ENCODE measurements at regions not wholly inside any gene's neighbourhood (a gene's known extent, or its start where the extent isn't known, plus 50 kb on each side); places are given as distances from the start of the nearest gene placed in this dataset.

DNA sequence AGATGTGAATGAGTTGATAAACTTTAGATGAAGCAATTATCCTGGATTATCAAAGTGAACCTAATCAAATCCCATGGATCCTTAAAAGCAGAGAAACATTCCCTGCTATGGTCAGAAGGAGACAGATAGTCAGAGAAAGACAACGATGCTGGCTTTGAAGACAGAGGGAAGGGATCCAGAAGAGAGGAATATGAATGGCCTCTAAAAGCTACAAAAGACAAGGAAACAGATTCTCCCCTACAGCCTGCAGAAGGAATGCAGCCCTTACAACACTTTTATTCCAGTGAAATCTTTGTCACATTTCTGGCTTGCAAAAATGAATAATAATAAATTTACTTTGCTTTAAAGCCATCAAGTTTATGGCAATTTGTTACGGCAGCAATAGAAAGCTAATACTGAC, 1164.2 kb downstream of the PCDH17 start:
- DNase-seq (ENCODE audit: low spot score) = no peak

DNA sequence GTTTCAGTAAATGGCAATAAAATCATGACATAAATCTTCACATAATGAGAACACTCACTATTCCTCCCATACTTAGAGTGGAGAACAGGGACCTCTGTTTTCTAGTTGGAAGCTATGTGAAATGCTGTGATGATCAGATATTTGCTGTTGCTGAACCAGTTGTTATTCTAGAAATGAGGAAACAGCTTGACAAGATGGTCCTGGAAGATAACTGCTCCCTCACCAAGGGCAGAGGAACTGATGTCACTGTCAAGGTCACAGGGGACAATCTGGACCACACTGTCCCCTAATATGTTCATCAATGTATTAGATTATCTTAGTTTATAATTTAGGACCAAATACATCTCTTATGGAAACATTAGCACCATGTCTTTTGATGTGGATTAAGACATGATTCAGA, 1173.3 kb downstream of the PCDH17 start:
- no peak for DNase-seq (ENCODE audit: low spot score)

DNA sequence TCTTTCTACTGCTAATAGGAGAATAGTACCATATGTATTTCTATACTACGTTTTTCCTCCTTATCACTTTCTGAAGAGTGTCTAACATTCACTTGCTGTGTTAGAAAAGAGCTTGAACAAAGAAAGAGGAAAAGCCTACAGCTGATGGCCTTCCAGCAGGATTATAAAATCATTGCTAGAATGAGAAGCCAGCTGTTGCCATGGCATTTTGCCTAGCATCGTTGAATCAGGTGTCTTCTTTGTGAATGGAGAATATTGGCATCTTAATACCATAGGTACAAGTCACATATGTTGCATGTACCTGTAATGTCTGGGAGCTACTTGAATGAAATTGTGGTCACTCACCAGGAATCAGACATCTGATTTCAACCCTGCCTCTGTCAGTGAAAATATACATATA, 1174.9 kb downstream of the PCDH17 start:
- no peak for DNase-seq (ENCODE audit: low spot score)

DNA sequence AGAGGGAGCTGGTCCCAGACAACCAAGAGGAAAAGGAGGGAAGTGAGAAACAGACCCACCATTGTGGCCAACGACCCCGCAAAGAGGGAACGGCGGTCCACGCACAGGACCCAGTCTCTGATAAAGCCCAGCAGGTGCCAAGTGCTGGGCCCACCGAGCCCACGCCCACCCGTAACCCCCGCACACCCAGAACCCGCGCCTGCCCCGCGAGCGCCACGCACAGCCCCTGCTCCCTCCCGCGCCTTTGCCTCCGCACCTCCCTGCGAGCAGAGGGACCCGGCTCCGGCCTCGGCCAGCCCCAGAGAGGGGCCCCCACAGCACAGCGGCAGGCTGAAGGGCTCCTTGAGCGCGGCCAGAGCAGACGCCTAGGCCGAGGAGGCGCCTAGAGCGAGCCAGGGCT, 1192.2 kb downstream of the PCDH17 start:
- DNase-seq (ENCODE audit: low spot score) = no peak

DNA sequence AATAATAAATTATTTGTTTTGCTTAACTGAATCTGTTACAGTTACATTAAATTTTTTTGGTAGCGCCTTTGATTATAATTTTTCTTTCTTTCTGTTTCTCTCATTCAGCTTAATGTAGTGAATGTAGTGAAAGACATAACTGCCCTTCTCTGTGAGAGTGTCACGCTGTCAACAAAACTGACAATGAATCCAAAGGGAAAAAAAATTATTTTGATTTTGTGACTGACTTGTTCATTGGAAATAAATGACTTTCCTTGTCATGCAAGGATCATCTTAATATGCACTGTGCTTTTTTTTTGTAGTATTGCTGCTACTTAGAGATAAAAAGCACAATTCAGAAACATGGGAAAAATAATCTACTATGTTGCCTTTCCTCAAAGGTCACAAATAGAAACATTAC, 1196.4 kb downstream of the PCDH17 start:
- DNase-seq (ENCODE audit: low spot score) = no peak

DNA sequence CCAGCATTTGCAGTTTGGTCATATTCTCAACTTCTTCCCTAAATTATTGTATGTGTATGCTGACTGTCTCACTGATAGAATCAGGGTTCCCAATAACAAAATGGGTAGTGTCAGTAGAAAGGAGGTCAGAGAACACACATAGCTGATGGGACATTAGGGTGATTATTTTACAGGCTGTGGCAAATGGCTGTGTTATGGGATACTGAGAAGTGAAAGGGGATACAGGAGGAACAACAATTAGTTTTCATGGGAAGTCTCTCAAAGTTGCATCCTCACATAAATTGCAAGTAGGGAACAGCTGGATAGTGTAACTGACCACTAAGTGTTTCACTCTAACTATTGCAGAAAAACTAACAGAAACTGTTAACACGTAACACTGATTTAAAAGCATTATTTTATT, 1199.3 kb downstream of the PCDH17 start:
- no peak for DNase-seq (ENCODE audit: low spot score)

DNA sequence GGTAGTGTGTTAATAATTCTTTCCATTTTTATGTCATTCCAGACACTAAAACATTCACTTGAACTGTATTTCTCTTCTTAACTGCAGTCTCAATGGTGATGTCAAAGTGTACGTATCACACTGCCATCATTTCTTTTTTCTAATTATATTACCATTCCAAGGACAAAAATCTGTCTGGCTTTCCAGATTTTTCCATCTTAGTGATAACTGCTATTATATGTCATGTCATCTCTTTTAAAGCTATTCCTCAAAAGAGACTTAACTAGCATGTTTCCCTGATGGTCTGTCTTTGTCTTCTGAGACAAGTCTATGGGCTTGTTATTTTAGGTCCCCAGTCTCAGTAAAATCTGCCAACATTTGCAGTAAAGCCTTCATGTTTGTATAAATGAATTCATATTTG, 1207.1 kb downstream of the PCDH17 start:
- no peak for DNase-seq (ENCODE audit: low spot score)

DNA sequence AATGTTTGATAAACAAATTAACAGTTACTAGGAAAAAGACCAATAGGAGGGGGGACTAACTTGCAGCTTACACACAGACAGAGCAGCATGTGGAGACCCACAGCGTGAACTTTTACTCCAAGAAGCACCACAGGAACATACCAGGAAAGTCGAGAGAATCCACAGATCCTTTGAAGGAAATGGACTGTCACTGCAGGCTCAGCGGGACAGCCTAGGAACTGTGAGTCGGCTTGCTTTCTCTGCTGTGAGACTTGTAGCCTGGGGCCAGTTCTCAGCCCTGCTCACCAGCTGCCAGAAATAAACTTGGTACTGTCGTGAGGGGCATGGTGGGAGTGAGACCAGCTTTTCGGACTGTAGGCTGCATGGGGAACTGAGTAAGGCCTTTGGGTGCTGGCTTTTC, 1211.5 kb downstream of the PCDH17 start:
- no peak for DNase-seq (ENCODE audit: low spot score)

DNA sequence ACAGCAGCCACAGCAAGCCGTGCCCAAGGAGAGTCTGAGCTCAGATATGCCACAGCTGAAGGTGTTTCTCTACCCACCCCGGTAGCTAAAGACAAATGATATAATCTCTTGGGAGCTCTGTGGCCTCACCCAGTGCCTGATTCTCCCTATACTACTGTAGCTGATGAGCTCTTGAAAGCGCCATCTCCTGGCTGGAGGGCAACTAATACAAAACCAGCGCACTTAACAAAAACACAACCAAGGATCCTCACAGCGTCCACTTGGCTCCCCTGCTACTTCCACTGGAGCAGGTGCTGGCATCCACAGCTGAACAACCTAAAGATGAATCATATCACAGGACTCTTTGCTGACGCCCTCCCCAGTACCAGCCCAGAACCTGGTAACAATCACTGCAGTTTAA, 1212.0 kb downstream of the PCDH17 start:
- DNase-seq (ENCODE audit: low spot score) = no peak

DNA sequence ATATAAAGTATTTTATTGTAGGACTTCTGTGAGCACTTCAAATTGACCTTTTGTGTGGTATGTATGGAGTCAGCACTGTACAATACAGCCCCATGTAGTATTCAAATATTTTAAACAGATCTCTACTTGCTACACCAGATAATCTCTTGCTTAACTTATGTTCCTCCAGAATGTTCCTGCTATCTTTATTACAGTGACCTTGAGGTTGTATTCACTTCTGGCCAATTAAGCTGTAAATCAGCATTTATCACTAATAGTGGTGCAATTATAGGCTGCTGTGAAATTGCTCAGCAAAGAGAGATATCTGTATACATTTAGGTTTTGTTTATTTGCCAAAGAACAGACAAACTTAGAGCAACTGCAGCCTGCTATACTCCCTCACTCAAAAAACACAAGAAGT, 1218.6 kb downstream of the PCDH17 start:
- DNase-seq (ENCODE audit: low spot score) = no peak

DNA sequence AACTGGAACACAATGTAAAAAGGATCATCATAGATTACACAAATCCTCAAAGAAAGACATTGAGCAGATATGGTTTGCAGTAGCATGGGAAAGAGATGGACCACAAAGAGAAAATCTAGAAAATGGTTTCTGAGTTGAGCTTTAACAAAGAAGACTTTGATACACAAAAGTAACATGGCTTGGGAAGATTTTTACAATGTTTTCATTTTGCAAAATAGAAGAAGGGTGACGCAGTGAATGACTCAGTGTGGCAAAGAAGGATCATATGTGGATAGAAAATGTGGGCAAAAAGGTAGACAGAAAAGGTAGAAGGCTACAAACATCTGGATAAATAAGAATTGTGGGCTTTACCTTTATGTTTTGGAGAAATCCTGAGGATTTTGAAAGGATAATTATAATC, 1220.5 kb downstream of the PCDH17 start:
- no peak for DNase-seq (ENCODE audit: low spot score)

DNA sequence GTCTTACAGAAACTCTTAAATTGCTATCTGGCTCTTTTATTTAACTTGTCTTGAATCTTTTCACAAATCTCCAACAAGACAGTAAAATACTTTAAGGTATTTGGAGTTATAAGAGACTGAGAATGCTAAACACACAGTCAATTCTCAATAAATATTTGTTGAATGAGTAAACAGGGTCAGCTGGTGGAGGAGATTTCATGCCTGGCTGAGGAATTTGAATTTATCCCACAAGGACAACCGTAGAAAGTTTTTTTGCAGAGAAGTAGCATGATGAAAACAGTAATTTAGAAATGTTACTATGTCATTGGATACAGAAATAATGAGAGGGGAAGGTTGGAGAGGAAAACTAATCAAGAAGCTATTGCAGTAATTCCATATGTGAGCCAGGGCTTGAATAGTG, 1223.7 kb downstream of the PCDH17 start:
- no peak for DNase-seq (ENCODE audit: low spot score)

DNA sequence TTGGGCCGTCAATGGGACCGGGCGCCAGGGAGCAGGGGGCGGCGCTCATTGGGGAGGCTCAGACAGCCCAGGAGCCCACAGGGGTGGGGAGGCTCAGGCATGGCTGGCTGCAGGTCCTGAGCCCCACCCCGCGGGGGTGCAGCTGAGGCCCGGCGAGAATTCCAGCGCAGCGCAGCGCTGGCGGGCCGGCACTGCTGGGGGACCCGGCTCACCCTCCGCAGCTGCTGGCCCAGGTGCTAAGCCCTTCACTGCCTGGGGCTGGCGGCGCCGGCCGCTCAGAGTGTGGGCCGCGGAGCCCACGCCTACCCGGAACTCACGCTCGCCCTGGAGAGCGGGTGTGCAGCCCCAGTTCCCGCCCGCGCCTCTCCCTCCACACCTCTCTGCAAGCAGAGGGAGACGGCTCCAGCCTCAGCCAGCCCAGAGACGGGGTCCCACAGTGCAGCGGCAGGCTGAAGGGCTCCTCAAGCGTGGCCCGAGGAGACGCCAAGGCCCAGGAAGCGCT, 1227.4 kb downstream of the PCDH17 start:
- no peak for DNase-seq (ENCODE audit: low spot score)

DNA sequence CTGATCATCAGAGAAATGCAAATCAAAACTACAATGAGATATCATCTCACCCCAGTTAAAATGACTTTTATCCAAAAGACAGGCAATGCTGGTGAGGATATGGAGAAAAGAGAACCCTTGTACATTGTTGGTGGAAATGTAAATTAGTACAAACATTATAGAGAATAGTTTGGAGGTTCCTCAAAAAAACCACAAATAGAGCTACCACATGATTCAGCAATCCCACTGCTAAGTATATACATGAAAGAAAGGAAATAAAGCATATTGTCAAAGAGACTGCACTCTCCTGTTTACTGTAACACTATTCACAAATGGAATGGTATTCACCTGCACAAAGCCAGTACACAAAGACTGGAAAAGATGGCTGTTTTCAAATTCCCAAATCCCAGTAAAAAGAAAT, 1233.7 kb downstream of the PCDH17 start:
- no peak for DNase-seq (ENCODE audit: low spot score)

DNA sequence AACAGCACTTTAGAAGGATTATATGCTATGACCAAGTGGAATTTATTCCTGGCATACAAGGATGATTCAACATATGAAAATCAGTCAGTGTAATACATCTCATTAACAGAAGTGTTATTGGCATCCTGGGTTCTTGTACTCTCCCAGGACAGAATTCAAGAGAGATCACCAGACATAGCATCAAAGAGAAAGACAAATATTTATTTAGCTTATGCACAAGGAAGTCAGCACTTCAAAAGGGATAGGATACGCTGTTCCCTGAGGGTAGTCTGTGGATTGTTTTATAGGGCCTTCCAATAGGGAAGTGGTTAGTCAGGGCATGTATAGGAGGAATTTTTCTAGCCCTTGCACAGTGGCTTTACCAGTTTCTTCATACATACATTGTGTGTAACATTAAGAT, 1238.0 kb downstream of the PCDH17 start:
- no peak for DNase-seq (ENCODE audit: low spot score)

DNA sequence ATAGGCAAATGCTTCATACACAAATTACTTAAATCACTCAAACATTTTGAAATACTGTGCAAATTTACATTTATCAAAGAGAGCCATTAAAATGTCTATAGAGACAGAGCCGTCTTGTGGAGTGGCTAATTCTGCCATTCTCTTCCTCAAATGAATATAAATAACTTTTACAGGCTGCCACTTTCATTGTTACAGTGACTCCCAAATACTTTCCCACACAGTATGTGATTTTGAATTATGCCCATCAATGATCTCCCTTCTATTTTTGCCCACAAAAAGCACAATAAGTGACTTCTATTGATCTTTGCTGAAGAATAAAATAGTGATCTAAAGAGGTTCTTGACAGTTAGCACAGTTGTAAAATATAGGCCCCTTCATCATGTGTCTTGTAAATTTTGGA, 1244.9 kb downstream of the PCDH17 start:
- no peak for DNase-seq (ENCODE audit: low spot score)

DNA sequence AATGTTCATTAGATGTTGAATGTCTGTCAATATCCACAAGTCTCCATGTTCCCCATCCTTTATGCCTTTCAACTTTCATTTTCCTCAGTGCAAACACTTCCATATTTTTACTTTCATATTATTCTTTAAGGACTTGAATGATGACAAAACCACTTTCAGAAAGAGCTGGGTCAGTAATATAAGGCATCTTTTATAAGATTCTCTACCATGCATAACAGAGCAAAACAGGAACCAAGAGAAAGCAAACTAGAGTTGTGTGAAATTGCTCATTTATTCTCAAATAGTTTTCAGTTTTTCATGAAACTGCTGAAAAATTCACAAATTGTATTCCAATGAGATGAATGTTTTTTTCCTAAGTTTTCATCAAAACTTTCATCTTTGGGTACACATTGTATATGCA, 1247.6 kb downstream of the PCDH17 start:
- no peak for DNase-seq (ENCODE audit: low spot score)

DNA sequence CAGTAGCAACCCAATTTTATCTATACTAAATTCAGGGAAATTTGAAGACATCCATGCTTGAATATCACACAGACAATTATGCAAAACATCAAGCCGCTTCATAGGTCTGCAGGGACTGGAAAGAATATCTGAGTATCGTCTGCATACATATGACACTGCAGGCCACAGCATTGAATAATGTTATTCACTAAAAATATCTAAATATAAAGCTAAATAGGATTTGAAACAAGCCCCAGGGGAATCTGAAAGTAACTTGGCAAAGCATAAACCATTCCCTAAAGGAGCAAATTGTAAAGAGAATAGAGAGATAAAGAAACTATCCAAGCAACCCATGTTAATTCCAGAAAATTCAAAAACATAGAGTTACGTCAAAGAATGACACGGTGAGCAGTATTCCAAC, 1251.0 kb downstream of the PCDH17 start:
- no peak for DNase-seq (ENCODE audit: low spot score)

DNA sequence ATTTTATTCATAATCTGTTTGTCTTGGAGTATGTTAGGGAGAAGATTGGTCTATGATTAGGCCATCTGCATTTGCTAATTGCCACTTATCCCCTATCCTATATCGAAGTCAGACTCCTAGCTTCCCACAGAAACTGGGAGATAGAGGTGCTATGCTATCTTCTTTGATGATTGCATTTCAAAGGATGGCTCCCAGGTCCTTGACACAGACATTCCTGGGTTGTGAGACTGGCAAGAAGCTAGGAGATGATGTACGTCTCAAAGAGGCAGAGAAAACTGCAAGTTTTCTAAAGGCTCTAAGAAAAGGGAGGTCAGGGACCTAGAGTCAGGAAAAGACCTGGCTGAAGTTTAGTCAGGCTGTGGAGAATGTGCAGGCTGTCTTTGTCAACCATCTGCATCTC, 1251.9 kb downstream of the PCDH17 start:
- no peak for DNase-seq (ENCODE audit: low spot score)

DNA sequence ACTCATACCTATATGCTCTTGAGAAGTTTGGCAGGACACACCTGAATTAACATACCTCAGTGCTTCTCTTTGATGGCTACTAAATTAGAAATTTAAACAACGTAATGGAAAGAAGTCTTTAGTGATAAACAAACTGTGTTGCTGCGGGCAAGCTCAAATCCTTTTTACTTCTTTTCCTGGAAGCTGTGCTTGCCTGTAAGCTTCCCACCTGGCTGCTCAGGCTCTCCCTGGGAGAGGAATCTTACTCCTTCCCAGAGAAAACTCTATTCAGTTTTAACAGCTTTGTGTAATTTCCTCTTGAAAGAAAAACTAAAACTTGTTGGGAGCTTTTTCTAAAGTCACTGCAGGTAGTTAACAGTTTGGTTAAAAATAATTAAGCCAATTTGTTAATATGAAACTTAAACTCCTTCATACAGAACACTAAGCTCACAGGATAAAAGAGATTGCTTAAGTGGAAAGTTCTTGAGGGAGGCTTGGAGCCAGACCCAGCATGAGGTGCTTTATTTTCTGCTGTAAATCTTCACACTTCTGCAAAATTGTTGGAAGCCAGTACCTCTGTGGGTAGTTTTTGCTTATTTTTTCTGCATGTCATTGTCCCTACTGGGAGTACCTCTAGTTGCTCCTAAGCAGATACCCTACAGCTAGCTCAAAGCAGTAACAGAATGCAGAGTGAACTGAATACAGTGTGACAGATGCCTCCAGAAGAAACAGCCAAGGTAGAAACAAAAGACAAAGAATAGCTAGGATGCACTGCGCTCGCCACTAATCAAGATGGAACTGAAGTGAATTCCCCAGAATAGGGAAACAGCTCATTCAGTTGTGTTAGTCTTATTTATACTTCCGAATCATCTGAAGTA, 1253.0 kb downstream of the PCDH17 start:
- no peak for DNase-seq (ENCODE audit: low spot score)

DNA sequence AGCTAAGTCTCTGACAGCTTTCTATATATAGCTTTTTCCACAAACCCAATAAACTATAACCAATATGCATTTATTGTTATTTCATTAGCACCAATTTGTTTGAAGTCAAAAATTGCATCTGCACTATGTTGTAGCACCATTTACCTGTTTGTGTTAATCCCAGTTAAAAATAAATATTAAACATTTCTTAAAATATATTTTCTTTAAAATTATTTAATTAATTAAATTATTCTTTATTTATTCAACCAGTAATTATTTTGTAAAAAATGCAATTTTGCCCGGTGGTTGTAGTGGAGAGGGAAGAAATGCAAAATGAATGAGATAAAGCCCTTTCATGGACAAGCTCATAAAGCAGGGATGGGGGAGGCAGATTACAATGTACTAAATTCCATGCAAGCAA, 1257.9 kb downstream of the PCDH17 start:
- DNase-seq (ENCODE audit: low spot score) = no peak

DNA sequence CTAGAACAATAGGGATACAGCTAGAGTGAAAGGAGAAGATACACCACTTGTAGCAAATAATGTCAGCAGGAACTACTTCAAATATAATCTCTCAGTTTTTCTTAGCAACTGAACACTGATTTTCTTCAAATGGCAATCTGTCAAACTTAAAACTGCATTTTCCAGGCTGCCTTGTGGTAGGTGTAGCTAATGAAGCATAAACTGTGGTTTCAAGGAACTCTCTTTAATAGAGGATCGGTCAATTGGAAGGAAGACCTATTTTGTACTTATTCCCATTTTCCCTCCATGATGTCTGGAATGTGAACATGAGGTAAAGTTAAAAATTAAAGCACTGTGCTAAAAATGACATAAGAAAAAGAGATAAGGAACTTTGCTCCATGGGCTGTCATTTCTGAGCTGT, 1261.9 kb downstream of the PCDH17 start:
- DNase-seq (ENCODE audit: low spot score) = no peak

DNA sequence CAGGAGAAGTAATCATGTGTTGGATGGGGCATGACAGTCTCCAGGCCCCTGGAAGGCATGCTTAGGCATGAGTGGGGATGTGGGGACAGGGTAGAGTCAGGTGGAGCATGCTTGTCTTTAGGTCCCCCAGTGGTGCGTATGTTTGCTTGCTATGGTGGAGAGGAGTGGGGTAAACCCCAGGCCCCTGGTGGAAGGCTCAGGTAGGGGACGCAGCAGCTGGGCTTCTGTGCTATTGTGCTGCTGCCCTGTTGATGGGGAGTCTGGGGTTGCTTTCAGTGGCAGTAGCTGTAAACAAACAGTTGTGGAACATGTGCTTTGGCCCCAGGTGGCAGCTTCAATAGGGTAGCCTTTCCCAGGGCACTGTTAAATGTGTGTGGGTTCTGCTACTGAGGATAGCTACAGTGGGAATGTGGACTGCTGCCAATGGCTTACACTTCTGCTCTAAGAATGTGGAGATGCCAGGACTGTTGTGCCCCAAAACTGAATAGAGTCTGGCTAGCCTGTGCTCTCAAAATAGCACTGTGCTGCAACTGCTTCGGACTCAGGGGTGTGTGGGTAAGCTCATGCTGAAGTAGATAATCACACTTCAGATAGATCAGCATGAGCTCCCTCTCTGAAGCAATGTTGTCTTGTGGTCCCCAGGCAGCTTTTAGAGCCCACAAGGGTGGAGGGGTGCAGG, 1257.3 kb downstream of the DIAPH3 start:
- DNase-seq (ENCODE audit: low spot score) = no peak

DNA sequence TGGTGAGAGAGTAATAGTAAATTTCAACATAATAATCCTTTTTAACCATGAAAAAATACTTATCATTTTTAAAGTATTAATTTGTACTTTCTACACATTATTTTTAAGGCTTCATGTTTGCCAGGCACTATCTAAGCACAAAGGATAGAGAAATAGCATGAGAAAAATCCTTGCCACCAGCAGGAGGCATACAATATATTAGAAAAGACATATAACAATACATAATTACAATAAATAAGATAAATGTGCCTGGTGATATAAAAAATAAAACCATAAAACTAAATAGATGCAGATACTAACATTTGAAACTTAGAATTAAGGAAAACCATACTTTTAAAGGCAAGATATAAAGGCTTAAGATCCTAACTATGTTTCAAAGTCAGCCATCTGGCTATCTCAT, 1256.4 kb downstream of the DIAPH3 start:
- no peak for DNase-seq (ENCODE audit: low spot score)

Data from CD4-positive, alpha-beta T cell treated with Interleukin-15 for 4 hours (primary cell).